Tibial nerve (tissue), 4 donors: ENCODE measurements at regions not wholly inside any gene's neighbourhood (a gene's known extent, or its start where the extent isn't known, plus 50 kb on each side); places are given as distances from the start of the nearest gene placed in this dataset.

ENCODE experiments used
- DNase-seq, 2 donors: peaks; one replicate each; pipeline ENCODE4 v3.0.0-alpha.2; 2019; ENCODE audit warnings: low spot score in 2 of 2
- H3K27ac ChIP-seq, 4 donors: fragments of 200-600 bp; sonication (generic) in 3 of 4; one replicate each; pipeline ENCODE4 v1.5.1; 2017 to 2019; ENCODE audit warnings: mild to moderate bottlenecking in 1 of 4
- H3K27me3 ChIP-seq, 2 donors: fragments of 200-600 bp; sonication (generic) in 1 of 2; one replicate each; pipeline versions ENCODE4 v1.5.1 to v1.6.0; 2017 to 2019
- H3K36me3 ChIP-seq, 3 donors: fragments of 200-600 bp; sonication (generic); one replicate each; pipeline ENCODE4 v1.5.1; 2018 to 2019
- H3K4me1 ChIP-seq, 4 donors: fragments of 200-600 bp; sonication (generic) in 3 of 4; one replicate each; pipeline ENCODE4 v1.5.1; 2017 to 2019
- H3K4me3 ChIP-seq, 4 donors: fragments of 200-600 bp; sonication (generic) in 3 of 4; one replicate each; pipeline ENCODE4 v1.5.1; 2017 to 2019; ENCODE audit warnings: mild to moderate bottlenecking in 1 of 4, moderate library complexity in 1 of 4
- H3K9me3 ChIP-seq, 4 donors: fragments of 200-600 bp; sonication (generic) in 3 of 4; one replicate each; pipeline ENCODE4 v1.5.1; 2017 to 2019
- CTCF ChIP-seq, 5 experiments: fragments of 200-600 bp in 3 of 5; fragments of 450-650 bp in 2 of 5; sonication (generic) in 3 of 5; IDR thresholded peaks; one replicate each; pipeline ENCODE4 v1.5.1; 2016 to 2019; ENCODE audit warnings: antibody characterized with exemption in 5 of 5, mild to moderate bottlenecking in 3 of 5, moderate library complexity in 2 of 5
- EP300 ChIP-seq, 2 donors: sonication (generic); formaldehyde crosslinking; IDR thresholded peaks; one replicate each; pipeline ENCODE4 v1.6.1; 2017; ENCODE audit warnings: antibody characterized with exemption in 2 of 2, mild to moderate bottlenecking in 1 of 2
- POLR2A ChIP-seq, 2 donors: fragments of 450-650 bp; IDR thresholded peaks; one replicate each; pipeline ENCODE4 v1.6.1; 2017; ENCODE audit warnings: antibody characterized with exemption in 2 of 2, mild to moderate bottlenecking in 2 of 2, moderate library complexity in 2 of 2
- WGBS, 2 donors: methylation state at CpG; one replicate each; pipeline ENCODE4 v1.1.5; 2018; 5-methylcytosine and 5-hydroxymethylcytosine counted together

- 49 to 50% methylated on average over 2 of the region's 2 CpGs for WGBS, 2 donors
- no peak overlapping the region for H3K27ac ChIP-seq
Observed at GRCh38 chr2:223215254-223215516, 163.2 kb downstream of the KCNE4 start.

DNA sequence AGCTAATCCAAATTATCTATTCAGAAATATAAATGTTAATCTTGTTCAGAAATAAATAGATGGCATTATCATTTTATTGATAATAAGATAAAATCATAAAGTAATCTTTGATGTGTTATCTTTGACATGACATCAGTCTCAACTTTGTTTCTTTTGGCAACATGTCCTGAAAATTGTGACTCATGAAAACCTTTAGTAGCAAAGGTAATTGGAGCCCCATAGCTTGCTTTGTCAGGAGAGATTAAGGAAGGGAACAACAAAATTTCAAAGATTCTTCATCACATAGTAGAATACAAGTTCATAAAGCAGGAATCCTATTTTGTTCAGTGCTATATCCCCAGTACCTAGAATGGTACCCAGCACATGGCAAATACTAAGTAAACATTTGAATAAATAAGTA lies 165.4 kb downstream of the KCNE4 start:
- no peak for TF ChIP-seq POLR2A (IDR thresholded peaks at IDR 0.05)
- TF ChIP-seq CTCF (IDR thresholded peaks at IDR 0.05) = no peak
- no peak for DNase-seq
- no peak overlapping the region for H3K27ac ChIP-seq
- no peaks in the 10 kb centered on the region for H3K27me3 ChIP-seq
- H3K36me3 ChIP-seq = no peaks in the 10 kb centered on the region
- no peaks in the 10 kb centered on the region for H3K9me3 ChIP-seq
- no peaks in the 10 kb centered on the region for H3K4me1 ChIP-seq
- no peak overlapping the region for H3K4me3 ChIP-seq

More at GRCh38 chr2:223215254-223215516, 163.2 kb downstream of the KCNE4 start:
- Histone ChIP-seq H3K27me3 (no peaks in the 10 kb centered on the region), H3K4me3 (no peak overlapping the region), H3K9me3 (peaks cover 0 to 16% (median 4%) of the 10 kb centered on the region in 4 donors), H3K36me3 (no peaks in the 10 kb centered on the region), H3K4me1 (no peaks in the 10 kb centered on the region)
- TF ChIP-seq CTCF (IDR thresholded peaks at IDR 0.05) (no peak), EP300 (IDR thresholded peaks at IDR 0.05) (no peak), POLR2A (IDR thresholded peaks at IDR 0.05) (no peak)
- no peak for DNase-seq

DNA sequence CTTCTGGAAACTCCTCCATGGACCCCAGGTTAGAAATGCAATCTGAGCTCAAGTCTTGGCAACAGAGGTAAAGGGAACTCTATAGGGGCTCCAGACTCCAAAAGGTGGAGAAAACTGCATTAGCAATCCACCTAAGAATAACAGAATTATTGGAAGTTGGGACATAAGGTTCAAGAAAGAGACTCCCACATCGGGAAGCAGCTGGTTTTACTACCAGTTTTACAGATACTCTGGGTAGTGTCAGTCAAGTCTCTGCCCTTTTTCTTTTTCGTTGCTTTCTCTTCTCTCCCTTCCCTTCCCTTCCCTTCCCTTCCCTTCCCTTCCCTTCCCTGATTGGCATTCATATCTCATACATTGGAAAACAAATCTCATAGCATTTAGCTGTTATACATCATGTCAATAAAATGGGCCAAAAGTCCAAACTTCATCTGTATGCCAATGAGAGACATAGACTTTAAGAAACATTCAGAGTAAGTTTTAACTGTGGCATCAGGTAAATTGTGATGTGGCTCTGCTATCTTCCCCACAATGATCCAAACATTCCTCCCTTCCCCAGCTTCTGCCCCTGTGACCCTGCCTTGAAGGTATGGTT lies 166.7 kb downstream of the KCNE4 start:
- no peak for TF ChIP-seq CTCF (IDR thresholded peaks at IDR 0.05)
- no peak for TF ChIP-seq EP300 (IDR thresholded peaks at IDR 0.05)
- no peak for TF ChIP-seq POLR2A (IDR thresholded peaks at IDR 0.05)
- Histone ChIP-seq H3K27ac (no peak overlapping the region), H3K9me3 (no peaks in the 10 kb centered on the region), H3K4me3 (no peak overlapping the region), H3K36me3 (no peaks in the 10 kb centered on the region), H3K27me3 (no peaks in the 10 kb centered on the region), H3K4me1 (no peaks in the 10 kb centered on the region)
- DNase-seq = no peak
- 70% methylated on average over 2 of the region's 2 CpGs for WGBS, 2 donors

DNA sequence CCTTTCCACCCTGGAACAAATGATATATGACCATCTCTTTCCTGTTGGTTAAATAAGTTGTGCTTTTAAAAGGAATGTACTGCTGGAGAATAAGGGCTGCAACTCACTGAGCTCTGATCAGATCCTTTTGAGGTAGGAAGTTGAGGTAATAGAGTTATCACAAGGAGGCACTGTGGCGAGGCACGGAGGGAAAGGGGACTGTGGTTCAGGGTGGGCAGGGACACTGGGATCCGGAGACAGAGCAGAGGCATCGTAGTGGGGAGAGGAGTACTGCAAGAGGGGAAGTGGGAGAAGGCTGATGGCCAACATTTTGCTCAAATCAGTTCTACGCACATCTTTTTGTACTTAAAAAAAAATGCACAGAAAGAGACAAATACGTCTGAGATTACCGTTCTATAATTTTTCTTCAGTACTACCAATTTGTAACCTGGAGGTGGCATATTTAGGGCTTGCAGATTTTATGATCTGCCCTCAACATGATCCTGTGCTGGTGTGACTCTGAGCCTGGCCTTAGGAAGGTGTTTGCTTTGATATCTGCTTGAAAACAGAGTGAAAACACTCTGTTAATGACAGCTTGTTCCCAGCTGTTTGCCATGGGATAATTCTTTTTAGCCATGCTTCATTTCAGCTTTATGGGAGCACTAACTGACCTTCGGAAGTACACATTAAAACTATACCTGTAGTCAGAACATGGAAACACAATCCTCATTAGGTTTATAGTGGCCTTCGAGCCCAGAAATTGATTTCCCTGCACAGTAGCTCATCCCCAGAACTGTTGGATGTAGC lies 168.1 kb downstream of the KCNE4 start:
- Histone ChIP-seq H3K27me3 (no peaks in the 10 kb centered on the region), H3K36me3 (no peaks in the 10 kb centered on the region), H3K27ac (no peak overlapping the region), H3K4me3 (no peak overlapping the region), H3K4me1 (no peaks in the 10 kb centered on the region), H3K9me3 (no peaks in the 10 kb centered on the region)
- DNase-seq = no peak
- WGBS, 2 donors = 74 to 75% methylated on average over 9 of the region's 9 CpGs
- TF ChIP-seq CTCF (IDR thresholded peaks at IDR 0.05) = no peak
- TF ChIP-seq EP300 (IDR thresholded peaks at IDR 0.05) = no peak

DNA sequence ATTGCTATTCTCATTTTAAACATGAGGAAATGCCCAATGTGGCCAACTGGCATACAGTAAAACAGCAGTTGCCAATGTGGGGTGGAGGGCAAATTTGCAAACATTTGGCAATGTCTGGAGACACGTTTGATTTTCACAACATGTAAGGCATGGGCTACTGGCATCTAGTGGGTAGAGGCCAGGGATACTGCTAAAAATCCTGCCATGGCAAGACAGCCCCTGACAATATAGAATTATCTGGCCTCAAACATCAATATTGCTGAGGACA lies 168.6 kb downstream of the KCNE4 start:
- WGBS, 2 donors = 56 to 63% methylated on average over 1 of the region's 1 CpG
- H3K4me1 ChIP-seq = no peaks in the 10 kb centered on the region
- no peak for DNase-seq
- no peaks in the 10 kb centered on the region for H3K27me3 ChIP-seq
- TF ChIP-seq CTCF (IDR thresholded peaks at IDR 0.05) (no peak), POLR2A (IDR thresholded peaks at IDR 0.05) (no peak), EP300 (IDR thresholded peaks at IDR 0.05) (no peak)
- no peaks in the 10 kb centered on the region for H3K9me3 ChIP-seq
- H3K4me3 ChIP-seq = no peak overlapping the region
- H3K27ac ChIP-seq = no peak overlapping the region
- H3K36me3 ChIP-seq = no peaks in the 10 kb centered on the region
